ENCODE measurements at regions not wholly inside any gene's neighbourhood (a gene's known extent, or its start where the extent isn't known, plus 50 kb on each side); places are given as distances from the start of the nearest gene placed in this dataset.

GRCh38 chr1:212495766-212496494 lies 63.2 kb downstream of the NENF start:
- CTCF ChIA-PET = no interaction called here
- DNase-seq (ENCODE audit: low read depth, low spot score) = no peak
- no peak overlapping the region for H3K4me3 ChIP-seq (ENCODE audit: low read depth, low read length)
- TF ChIP-seq, protein P1, sequence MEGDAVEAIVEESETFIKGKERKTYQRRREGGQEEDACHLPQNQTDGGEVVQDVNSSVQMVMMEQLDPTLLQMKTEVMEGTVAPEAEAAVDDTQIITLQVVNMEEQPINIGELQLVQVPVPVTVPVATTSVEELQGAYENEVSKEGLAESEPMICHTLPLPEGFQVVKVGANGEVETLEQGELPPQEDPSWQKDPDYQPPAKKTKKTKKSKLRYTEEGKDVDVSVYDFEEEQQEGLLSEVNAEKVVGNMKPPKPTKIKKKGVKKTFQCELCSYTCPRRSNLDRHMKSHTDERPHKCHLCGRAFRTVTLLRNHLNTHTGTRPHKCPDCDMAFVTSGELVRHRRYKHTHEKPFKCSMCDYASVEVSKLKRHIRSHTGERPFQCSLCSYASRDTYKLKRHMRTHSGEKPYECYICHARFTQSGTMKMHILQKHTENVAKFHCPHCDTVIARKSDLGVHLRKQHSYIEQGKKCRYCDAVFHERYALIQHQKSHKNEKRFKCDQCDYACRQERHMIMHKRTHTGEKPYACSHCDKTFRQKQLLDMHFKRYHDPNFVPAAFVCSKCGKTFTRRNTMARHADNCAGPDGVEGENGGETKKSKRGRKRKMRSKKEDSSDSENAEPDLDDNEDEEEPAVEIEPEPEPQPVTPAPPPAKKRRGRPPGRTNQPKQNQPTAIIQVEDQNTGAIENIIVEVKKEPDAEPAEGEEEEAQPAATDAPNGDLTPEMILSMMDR (IDR thresholded peaks at IDR 0.05; ENCODE audit: insufficient read depth, low read length, missing control alignments) = no peak
- POLR2A ChIA-PET = no interaction called here

DNA sequence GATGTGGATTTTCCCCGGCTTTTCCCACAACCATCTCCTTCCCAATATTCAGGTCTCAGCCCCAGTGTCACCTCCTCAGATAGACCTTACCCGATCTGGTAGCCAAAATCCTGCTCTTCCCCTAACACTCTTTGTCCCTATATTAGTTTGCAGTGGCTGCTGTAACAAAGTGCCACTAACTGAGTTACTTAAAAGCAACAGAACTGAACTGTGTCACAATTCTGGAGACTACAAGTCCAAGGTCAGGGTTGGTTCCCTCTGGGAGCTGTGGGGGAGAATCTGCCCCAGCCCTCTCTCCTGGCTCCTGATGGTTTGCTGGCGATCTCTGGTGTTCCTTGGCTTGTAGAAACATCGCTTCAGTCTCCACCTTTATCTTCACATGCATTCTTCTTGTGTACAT lies 64.0 kb downstream of the NENF start:
- DNase-seq (ENCODE audit: low read depth, low spot score) = no peak
- ChIA-PET POLR2A (interaction anchor here (2.3 kb wide), 1 partner anchor 112 kb away, joined by 9 read pairs; the partner anchor contains the start of gene ATF3), CTCF (interaction anchor here (2.7 kb wide), 1 partner anchor 19 kb away, joined by 16 read pairs; no protein-coding TSS in a partner anchor)
- TF ChIP-seq, protein P1 (IDR thresholded peaks at IDR 0.05; ENCODE audit: insufficient read depth, low read length, missing control alignments) = no peak
- no peak overlapping the region for H3K4me3 ChIP-seq (ENCODE audit: low read depth, low read length)

GRCh38 chr1:212497553-212497952 lies 64.8 kb downstream of the NENF start:
- no peak for DNase-seq (ENCODE audit: low read depth, low spot score)
- H3K4me3 ChIP-seq (ENCODE audit: low read depth, low read length) = no peak overlapping the region
- POLR2A ChIA-PET = interaction anchor here (0.6 to 2.3 kb wide), 2 partner anchors 35 to 111 kb away, joined by 3 to 9 read pairs; partner anchors contain the start of gene ATF3
- TF ChIP-seq, protein P1 (IDR thresholded peaks at IDR 0.05; ENCODE audit: insufficient read depth, low read length, missing control alignments) = no peak
- CTCF ChIA-PET = interaction anchor here (1.3 to 2.7 kb wide), 4 partner anchors 12 to 41 kb away, joined by 3 to 16 read pairs (median 4); no protein-coding TSS in a partner anchor

DNA sequence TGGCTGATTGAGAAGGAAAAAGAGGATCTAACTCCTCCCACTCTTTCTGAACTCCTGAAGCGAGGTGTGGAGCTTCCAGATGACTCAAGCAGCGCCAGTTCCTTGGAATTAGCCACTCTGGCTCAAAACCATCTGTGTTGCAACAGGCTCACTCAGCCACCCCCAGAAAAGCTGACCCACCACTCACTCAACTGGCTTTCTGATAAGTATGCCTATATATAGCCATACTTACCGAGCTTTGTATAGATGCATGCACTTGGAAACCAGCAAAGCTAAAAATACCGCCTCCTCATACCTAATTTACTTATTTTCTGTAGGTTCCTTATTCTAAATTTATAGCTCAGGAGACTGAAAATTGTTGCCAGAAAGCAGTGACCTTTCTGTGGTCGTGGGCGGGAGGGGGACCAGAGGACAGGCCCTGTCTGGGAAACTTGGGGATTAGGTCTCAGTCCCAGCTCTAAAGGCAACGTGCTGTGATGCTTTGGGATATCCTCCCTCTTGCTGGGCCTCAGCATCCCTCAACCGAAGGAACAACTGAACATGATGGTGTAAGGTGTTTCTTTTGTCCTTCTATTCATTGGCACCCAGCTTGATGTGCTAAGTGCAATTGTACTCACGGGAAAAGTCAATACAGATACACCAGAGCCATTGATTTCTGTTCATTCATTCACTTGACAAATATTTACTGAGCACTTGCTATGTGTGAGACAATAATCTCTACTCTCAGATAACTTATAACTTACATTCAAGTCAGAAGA lies 65.7 kb downstream of the NENF start:
- TF ChIP-seq, protein P1 (IDR thresholded peaks at IDR 0.05; ENCODE audit: insufficient read depth, low read length, missing control alignments) = no peak
- H3K4me3 ChIP-seq (ENCODE audit: low read depth, low read length) = no peak overlapping the region
- ChIA-PET CTCF (interaction anchor here (0.9 to 2.7 kb wide), 5 partner anchors 13 to 252 kb away, joined by 3 to 16 read pairs (median 4); no protein-coding TSS in a partner anchor), POLR2A (interaction anchor here (0.9 to 2.3 kb wide), 2 partner anchors 34 to 110 kb away, joined by 3 to 9 read pairs; partner anchors contain the start of gene ATF3)
- peak; percentile 66 for DNase-seq (ENCODE audit: low read depth, low spot score)

DNA sequence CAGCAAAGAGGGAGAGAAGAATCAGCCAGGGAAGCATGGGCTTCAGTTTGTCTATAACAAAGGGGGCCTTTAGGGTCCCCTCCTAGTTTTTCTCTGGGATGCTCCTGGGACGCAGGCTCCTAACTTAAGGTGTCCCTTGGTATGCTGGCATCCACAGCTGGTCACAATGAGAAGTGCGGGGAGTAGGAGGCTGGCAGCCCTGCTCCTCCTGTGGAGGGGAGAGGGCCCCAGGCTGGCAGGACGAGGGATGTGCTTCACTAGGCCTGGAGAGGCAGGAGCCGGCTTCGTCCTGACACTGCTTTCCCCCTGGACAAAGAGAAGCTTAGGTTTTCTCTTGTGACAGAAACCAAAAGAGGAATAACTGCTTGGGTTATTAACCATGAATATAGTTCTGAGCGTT lies 67.6 kb downstream of the NENF start:
- POLR2A ChIA-PET = interaction anchor here (0.9 kb wide), 1 partner anchor 108 kb away, joined by 3 read pairs; the partner anchor contains the start of gene ATF3
- no peak for DNase-seq (ENCODE audit: low read depth, low spot score)
- CTCF ChIA-PET = interaction anchor here (0.6 kb wide), 1 partner anchor 14 kb away, joined by 3 read pairs; no protein-coding TSS in a partner anchor
- TF ChIP-seq, protein P1 (IDR thresholded peaks at IDR 0.05; ENCODE audit: insufficient read depth, low read length, missing control alignments) = no peak
- no peak overlapping the region for H3K4me3 ChIP-seq (ENCODE audit: low read depth, low read length)

GRCh38 chr1:212500983-212501382 lies 68.3 kb downstream of the NENF start:
- TF ChIP-seq, protein P1 (IDR thresholded peaks at IDR 0.05; ENCODE audit: insufficient read depth, low read length, missing control alignments) = no peak
- ChIA-PET CTCF (no interaction called here), POLR2A (interaction anchor here (0.9 kb wide), 1 partner anchor 107 kb away, joined by 3 read pairs; the partner anchor contains the start of gene ATF3)
- H3K4me3 ChIP-seq (ENCODE audit: low read depth, low read length) = no peak overlapping the region
- DNase-seq (ENCODE audit: low read depth, low spot score) = no peak
